ENCODE measurements at regions not wholly inside any gene's neighbourhood (a gene's known extent, or its start where the extent isn't known, plus 50 kb on each side); places are given as distances from the start of the nearest gene placed in this dataset.

DNA sequence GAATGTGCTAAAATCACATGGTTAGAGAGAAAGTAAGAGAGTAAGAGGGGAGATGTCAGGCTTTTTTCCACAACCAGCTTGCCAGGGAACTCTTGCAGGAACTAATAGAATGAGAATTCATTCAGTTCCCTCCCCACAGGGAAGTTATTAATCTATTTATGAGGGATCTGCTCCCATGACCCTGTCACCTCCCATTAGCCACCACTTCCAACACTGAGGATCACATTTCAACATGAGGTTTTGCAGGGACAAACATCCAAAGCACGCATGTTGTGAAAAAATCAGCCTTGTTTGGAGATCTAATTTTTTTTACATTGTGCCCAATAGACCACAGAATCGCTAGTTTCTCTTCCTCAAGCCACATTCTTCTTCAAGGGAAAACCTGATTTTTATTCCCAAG, 904.0 kb downstream of the TBL1XR1 start:
- TF ChIP-seq CTCF (IDR thresholded peaks at IDR 0.05; ENCODE audit: low read depth, low read length) = no peak
- DNase-seq (ENCODE audit: extremely low read depth, low read depth) = no peak

DNA sequence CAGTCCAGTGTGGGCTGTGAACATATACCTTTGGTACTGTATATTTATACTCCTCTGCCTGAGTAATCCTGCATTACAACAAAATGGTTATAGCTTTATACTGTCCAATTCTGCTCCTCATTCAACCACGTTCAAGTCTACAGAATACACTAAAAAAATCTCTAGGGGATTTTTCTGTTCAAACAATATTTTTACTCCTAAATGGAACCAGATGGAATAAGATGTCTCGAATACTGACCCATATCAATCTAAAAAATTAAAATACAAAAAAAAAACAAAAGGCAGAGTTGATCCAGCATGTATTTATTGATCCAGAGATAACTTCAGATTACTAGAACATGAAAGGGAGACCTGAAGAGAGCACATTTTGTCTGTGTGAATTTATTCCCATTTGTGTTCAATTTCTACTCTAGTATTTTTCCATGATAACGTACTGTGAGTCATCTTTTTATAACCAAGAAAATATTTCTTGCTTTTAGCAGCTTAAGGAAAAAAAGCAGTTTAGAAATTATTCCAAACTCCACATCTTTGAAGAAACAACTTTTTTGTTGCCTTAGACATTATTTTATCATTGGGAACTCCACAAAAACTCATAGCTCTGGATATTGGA, 910.7 kb downstream of the TBL1XR1 start:
- DNase-seq (ENCODE audit: extremely low read depth, low read depth) = no peak
- no peak for TF ChIP-seq CTCF (IDR thresholded peaks at IDR 0.05; ENCODE audit: low read depth, low read length)

DNA sequence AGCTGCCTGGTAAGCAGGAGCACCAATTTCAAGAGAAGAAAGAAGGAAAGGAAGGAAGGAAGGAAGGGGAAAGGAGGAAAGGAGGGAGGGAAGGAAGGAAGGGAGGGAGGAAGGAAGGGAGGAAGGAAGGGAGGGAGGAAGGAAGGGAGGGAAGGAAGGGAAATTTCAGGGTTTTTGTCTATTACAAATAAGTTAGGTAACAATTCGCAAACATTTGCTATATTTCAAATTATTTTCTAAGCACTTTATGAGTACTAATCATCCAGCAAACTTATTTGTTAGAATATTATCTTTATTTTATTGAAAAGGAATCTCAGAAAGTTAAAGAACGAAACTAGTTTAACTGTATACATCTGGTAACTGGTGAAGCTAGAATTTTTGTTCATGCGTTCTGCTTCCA, 921.7 kb downstream of the TBL1XR1 start:
- DNase-seq (ENCODE audit: extremely low read depth, low read depth) = no peak
- TF ChIP-seq CTCF (IDR thresholded peaks at IDR 0.05; ENCODE audit: low read depth, low read length) = no peak

- TF ChIP-seq CTCF (IDR thresholded peaks at IDR 0.05; ENCODE audit: low read depth, low read length) = no peak
- DNase-seq (ENCODE audit: extremely low read depth, low read depth) = no peak
These were observed 922.2 kb downstream of the TBL1XR1 start for GRCh38 chr3:176275113-176275512.

DNA sequence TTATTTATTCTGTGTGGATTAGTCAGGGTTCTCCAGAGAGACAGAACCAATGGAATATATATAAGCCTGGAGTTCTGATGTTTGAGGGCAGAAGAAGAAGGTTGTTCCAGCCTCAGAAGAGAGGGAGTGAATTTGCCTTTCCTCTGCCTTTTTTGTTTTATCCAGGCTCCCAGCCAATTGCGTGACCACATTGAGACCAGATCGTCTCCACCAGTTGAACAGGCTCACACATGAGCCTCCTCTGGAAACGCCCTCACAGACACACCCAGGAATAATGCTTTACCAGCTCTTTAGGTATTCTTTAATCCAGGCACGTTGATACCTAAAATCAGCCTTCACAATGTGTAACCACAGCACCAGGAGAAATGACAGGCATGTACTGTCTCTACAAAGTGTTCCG, 923.1 kb downstream of the TBL1XR1 start:
- no peak for DNase-seq (ENCODE audit: extremely low read depth, low read depth)
- no peak for TF ChIP-seq CTCF (IDR thresholded peaks at IDR 0.05; ENCODE audit: low read depth, low read length)

- TF ChIP-seq CTCF (IDR thresholded peaks at IDR 0.05; ENCODE audit: low read depth, low read length) = no peak
- no peak for DNase-seq (ENCODE audit: extremely low read depth, low read depth)
These were observed 935.2 kb downstream of the TBL1XR1 start for GRCh38 chr3:176262071-176262470.

GRCh38 chr3:176247191-176247590, 950.1 kb downstream of the TBL1XR1 start:
- no peak for DNase-seq (ENCODE audit: extremely low read depth, low read depth)
- no peak for TF ChIP-seq CTCF (IDR thresholded peaks at IDR 0.05; ENCODE audit: low read depth, low read length)

All from AG09319 (cell line).